Psoas muscle (tissue), 7 donors: ENCODE measurements at regions not wholly inside any gene's neighbourhood (a gene's known extent, or its start where the extent isn't known, plus 50 kb on each side); places are given as distances from the start of the nearest gene placed in this dataset.

Experiments used
- ATAC-seq, 4 donors: fragments of 200-7000 bp; cut with Tn5 transposase; one replicate each; pipeline ENCODE4 v1.9.1; 2020; ENCODE audit warnings: moderate library complexity in 3 of 4, mild to moderate bottlenecking in 2 of 4
- DNase-seq, 2 donors: peaks; one replicate each; pipeline ENCODE4 v3.0.0-alpha.2; 2020
- H3K27ac ChIP-seq: fragments of 200-600 bp; one replicate; pipeline ENCODE4 v1.8.0; 2022
- H3K27me3 ChIP-seq, 3 donors: fragments of 200-600 bp in 1 of 3; one replicate each; pipeline versions ENCODE4 v1.6.1 to v1.8.0; 2013 to 2022; ENCODE audit warnings: low read length in 2 of 3, mild to moderate bottlenecking in 2 of 3, moderate library complexity in 1 of 3; ENCODE audit not compliant: insufficient read depth in 3 of 3
- H3K36me3 ChIP-seq, 2 donors: fragments of 200-600 bp in 1 of 2; one replicate each; pipeline versions ENCODE4 v1.6.1 to v1.8.0; 2013 to 2022; ENCODE audit warnings: low read depth in 1 of 2, mild to moderate bottlenecking in 1 of 2, moderate library complexity in 1 of 2; ENCODE audit not compliant: insufficient read depth in 1 of 2
- H3K4me1 ChIP-seq: fragments of 200-600 bp; one replicate; pipeline ENCODE4 v1.8.0; 2022
- H3K4me3 ChIP-seq: fragments of 200-600 bp; one replicate; pipeline ENCODE4 v1.8.0; 2022; ENCODE audit warnings: mild to moderate bottlenecking
- H3K9me3 ChIP-seq: fragments of 200-600 bp; one replicate; pipeline ENCODE4 v1.8.0; 2022
- CTCF ChIP-seq: fragments of 200-600 bp; IDR thresholded peaks from one replicate; pipeline ENCODE4 v1.8.0; 2022; ENCODE audit warnings: antibody characterized with exemption
- WGBS, 3 donors: extraction: QIAGEN DNeasy Blood & Tissue Kit; methylation state at CpG; one replicate each; pipeline versions ENCODE4 v1.1.6 to v1.1.7; 2013; 5-methylcytosine and 5-hydroxymethylcytosine counted together
- intact Hi-C, 2 donors: fragments of 100-400 bp; cut with DNase I; formaldehyde crosslinking; loops; one replicate each; pipeline versions ENCODE4 v1.11.0 to v1.14.2; 2022
- donor health status: healthy with polysubstance abuse.
- donor health status: DM: no; HTN: no; CAD: no; lungs with moderate emphysema.
- donor health status: Bipolar disorder and iron deficiency.
- donor health status: healthy.
- donor health status: DM: yes; HTN: yes; CAD: no.
- donor health status: DM: no; HTN: no; CAD: no.
- donor health status: DM: yes; HTN: yes; CAD: no.

GRCh38 chr4:179981161-179981560 is 2262.0 kb upstream of the TENM3 start:
- no peaks in the 10 kb centered on the region for H3K36me3 ChIP-seq
- intact Hi-C loops = no loop called here
- no peak for TF ChIP-seq CTCF
- no peaks in the 10 kb centered on the region for H3K27me3 ChIP-seq
- no peaks in the 10 kb centered on the region for H3K4me1 ChIP-seq
- ATAC-seq (no peak), DNase-seq (no peak)
- H3K9me3 ChIP-seq = no peaks in the 10 kb centered on the region
- H3K27ac ChIP-seq = no peak overlapping the region
- H3K4me3 ChIP-seq = no peak overlapping the region

GRCh38 chr4:179989975-179990374 is 2253.2 kb upstream of the TENM3 start:
- WGBS, 3 donors = 58 to 75% (median 74%) methylated on average over 4 of the region's 4 CpGs

GRCh38 chr4:180009316-180009715 is 2233.9 kb upstream of the TENM3 start:
- DNase-seq (no peak), ATAC-seq (no peak)
- Histone ChIP-seq H3K4me3 (no peak overlapping the region), H3K27ac (no peak overlapping the region), H3K27me3 (no peaks in the 10 kb centered on the region), H3K9me3 (no peaks in the 10 kb centered on the region), H3K36me3 (no peaks in the 10 kb centered on the region), H3K4me1 (no peaks in the 10 kb centered on the region)
- 70 to 82% (median 80%) methylated on average over 2 of the region's 2 CpGs for WGBS, 3 donors
- no peak for TF ChIP-seq CTCF
- intact Hi-C loops = no loop called here

More at GRCh38 chr4:179989975-179990374, 2253.2 kb upstream of the TENM3 start:
- Histone ChIP-seq H3K27ac (no peak overlapping the region), H3K9me3 (no peaks in the 10 kb centered on the region), H3K4me1 (no peaks in the 10 kb centered on the region), H3K36me3 (no peaks in the 10 kb centered on the region), H3K27me3 (no peaks in the 10 kb centered on the region), H3K4me3 (no peak overlapping the region)
- no peak for ATAC-seq
- no peak for DNase-seq
- intact Hi-C loops = no loop called here
- no peak for TF ChIP-seq CTCF

- H3K27ac ChIP-seq = no peak overlapping the region
- no peaks in the 10 kb centered on the region for H3K4me1 ChIP-seq
- peak; percentile 8 to 41 for DNase-seq
- intact Hi-C loops = no loop called here
- no peak overlapping the region for H3K4me3 ChIP-seq
- H3K9me3 ChIP-seq = no peaks in the 10 kb centered on the region
- no peaks in the 10 kb centered on the region for H3K27me3 ChIP-seq
- ATAC-seq = no peak
- WGBS, 3 donors = 53 to 60% (median 58%) methylated on average over 8 of the region's 8 CpGs
- no peak for TF ChIP-seq CTCF
- no peaks in the 10 kb centered on the region for H3K36me3 ChIP-seq
Measured at GRCh38 chr4:180028682-180029081, 2214.5 kb upstream of the TENM3 start.

- no peaks in the 10 kb centered on the region for H3K4me1 ChIP-seq
- intact Hi-C loops = no loop called here
Measured at GRCh38 chr4:180031330-180031729, 2211.9 kb upstream of the TENM3 start.

More at GRCh38 chr4:180031330-180031729, 2211.9 kb upstream of the TENM3 start:
- 80 to 90% (median 88%) methylated on average over 1 of the region's 1 CpG for WGBS, 3 donors
- DNase-seq = no peak
- Histone ChIP-seq H3K27me3 (no peaks in the 10 kb centered on the region), H3K4me3 (no peak overlapping the region), H3K27ac (no peak overlapping the region), H3K9me3 (no peaks in the 10 kb centered on the region), H3K36me3 (no peaks in the 10 kb centered on the region)
- no peak for ATAC-seq
- no peak for TF ChIP-seq CTCF
